GM13976 (cell line): ENCODE measurements at regions not wholly inside any gene's neighbourhood (a gene's known extent, or its start where the extent isn't known, plus 50 kb on each side); places are given as distances from the start of the nearest gene placed in this dataset.

ENCODE experiments used
- DNase-seq: peaks from one replicate; pipeline ENCODE4 v3.0.0; 2012; ENCODE audit warnings: low spot score
- in situ Hi-C: fragments of 300-500 bp; cut with MboI; formaldehyde crosslinking; loops from one replicate; pipeline ENCODE4 v1.12.0; 2022; ENCODE audit warnings: low sequenced_read_pairs, mixed read lengths, inconsistent platforms; ENCODE audit not compliant: unreplicated experiment
- TF ChIP-seq, protein P1 (sequence below): IDR thresholded peaks from 2 replicates; pipeline ENCODE4 v1.5.1; 2012; ENCODE audit warnings: borderline replicate concordance, mild to moderate bottlenecking; ENCODE audit not compliant: insufficient read depth; ENCODE audit errors: extremely low read depth, missing control alignments, control extremely low read depth

DNA sequence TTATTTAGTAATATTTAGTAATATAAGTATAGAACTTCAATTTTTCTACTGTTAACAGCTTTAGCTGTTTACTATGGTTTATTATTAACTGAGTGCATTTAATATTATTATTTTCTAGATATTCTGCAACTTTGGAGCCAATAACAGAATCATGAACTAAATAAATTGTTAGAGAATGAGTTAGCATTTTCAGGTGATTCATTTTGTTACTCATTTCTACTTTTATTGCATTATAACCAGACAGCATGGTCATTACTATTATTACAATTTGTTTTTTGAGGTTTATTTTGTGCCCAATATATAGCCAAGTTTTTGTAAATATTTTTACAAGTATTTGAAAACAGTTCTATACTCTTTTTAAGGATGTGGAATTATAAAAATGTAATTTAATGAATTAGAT lies 279.6 kb downstream of the SQOR start:
- TF ChIP-seq, protein P1, sequence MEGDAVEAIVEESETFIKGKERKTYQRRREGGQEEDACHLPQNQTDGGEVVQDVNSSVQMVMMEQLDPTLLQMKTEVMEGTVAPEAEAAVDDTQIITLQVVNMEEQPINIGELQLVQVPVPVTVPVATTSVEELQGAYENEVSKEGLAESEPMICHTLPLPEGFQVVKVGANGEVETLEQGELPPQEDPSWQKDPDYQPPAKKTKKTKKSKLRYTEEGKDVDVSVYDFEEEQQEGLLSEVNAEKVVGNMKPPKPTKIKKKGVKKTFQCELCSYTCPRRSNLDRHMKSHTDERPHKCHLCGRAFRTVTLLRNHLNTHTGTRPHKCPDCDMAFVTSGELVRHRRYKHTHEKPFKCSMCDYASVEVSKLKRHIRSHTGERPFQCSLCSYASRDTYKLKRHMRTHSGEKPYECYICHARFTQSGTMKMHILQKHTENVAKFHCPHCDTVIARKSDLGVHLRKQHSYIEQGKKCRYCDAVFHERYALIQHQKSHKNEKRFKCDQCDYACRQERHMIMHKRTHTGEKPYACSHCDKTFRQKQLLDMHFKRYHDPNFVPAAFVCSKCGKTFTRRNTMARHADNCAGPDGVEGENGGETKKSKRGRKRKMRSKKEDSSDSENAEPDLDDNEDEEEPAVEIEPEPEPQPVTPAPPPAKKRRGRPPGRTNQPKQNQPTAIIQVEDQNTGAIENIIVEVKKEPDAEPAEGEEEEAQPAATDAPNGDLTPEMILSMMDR, result no peak
- no peak for DNase-seq
- in situ Hi-C loops, result no loop called here

DNA sequence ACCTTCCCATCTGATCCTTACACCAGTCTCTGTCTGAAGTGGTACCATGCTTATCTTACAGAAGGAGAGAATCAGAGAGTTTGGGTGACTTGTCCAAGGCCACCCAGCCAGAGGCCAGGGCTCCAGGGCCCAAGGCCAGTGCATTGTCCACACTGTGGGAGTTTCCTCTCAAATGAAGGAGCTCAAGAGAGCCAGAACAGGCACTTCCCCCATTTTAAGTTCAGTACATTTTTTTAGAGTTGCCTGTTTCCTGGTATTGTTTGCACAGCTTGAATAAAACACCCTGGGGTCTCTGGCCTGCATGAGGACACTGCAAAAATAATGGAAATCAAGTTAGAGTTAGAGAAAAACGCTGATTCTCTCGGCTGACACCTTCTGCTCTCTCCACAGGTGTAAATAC lies 284.0 kb downstream of the SQOR start:
- in situ Hi-C loops, result no loop called here
- TF ChIP-seq, protein P1, result no peak
- no peak for DNase-seq

DNA sequence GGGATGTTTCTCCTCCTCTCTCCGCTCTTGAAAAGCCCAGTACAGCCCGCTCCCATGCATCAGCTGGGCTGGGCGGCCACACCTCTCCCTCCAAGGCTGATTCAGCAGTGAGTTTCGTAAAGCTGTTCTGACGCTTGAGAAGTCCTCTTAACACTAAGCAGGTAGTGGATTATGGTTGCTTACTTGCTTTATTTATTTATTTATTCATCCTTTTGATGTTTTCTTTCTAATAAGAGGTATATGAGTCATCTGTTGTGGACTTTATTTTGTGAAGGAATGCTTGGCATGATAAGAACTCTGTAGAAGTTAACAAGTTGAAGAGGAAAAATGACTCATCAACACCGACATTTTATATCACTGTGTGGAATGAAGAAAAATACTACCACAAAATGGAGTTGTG lies 285.0 kb downstream of the SQOR start:
- TF ChIP-seq, protein P1, result no peak
- no peak for DNase-seq
- in situ Hi-C loops, result no loop called here

DNA sequence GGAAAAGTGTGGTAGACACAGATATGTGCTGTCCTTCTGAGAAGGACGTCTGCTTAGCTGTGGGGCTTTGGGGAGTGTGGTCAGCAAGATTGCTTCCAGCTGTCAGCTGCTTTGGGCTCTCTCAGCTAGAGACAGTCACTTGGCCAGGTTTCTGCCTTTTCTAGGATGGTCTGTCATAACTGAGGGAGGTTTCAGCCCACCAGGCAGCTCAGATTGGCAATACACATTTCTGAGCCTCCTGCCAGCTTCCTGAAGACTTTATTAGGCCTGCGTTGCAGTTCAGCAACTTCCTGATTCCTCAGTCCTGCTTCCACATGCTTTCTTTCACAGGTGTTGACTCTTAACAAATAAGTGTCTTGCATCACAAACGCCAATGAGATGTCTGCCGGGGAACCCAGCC lies 286.5 kb downstream of the SQOR start:
- no peak for DNase-seq
- TF ChIP-seq, protein P1, result no peak
- in situ Hi-C loops, result no loop called here

DNA sequence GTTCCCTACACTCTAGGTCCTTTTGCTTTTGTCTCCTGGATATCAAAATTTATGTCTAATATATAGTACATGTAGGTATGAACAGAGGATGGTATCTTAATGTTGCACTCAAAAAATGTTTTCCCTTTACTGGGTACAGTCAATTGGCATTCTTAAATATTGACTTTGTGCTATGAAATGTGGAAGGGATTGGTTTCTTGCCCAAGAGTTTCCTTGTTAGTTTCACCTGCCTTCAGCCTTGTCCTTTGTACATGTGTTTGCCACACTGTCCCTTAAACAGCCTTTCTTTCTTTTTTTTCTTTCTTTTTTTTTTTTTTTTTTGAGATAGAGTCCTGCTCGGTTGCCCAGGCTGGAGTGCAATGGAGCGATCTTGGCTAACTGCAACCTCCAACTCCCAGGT lies 287.1 kb downstream of the SQOR start:
- DNase-seq, result no peak
- TF ChIP-seq, protein P1, result no peak
- in situ Hi-C loops, result no loop called here

DNA sequence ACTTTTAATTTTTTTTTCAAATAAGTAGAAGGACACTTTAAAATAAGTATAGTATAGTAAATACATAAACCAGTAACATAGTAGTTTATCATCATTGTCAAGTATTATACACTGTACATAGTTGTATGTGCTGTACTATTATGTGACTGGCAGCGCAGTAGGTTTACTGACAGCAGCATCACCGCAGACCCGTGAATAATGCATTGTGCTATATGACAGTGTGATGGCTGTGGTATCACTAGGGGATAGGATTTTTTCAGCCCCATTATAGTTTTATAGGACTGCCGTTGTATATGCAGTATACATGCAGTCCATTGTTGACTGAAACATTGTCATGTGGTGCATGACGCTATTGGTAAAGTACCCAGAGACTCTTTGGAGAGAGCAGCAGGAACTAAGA lies 306.5 kb downstream of the SQOR start:
- in situ Hi-C loops, result no loop called here
- DNase-seq, result no peak
- TF ChIP-seq, protein P1, result no peak

DNA sequence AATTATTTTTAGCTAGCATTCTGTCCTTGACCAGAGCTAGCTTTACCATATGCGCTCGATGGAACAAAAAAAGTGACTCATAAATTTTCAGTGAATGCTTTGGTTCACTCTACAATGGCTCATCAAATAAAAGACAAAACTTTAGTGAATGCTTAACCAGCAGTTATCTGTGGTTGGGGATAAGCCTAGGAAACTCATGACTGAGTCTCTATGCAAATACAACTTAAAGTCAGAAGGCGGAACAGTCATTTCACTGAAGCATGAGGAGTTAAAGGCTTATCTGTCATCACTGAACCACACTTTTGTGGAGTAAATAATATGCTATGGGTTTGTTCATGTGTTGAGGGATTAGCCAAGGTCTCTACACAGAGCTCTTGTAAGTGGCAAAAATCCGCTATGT lies 308.4 kb downstream of the SQOR start:
- in situ Hi-C loops, result no loop called here
- TF ChIP-seq, protein P1, result no peak
- DNase-seq, result no peak
